Esophagus squamous epithelium (tissue), 4 donors: ENCODE measurements at regions not wholly inside any gene's neighbourhood (a gene's known extent, or its start where the extent isn't known, plus 50 kb on each side); places are given as distances from the start of the nearest gene placed in this dataset.

Source experiments
- POLR2A ChIP-seq, 4 donors: fragments of 450-650 bp; IDR thresholded peaks; one replicate each; pipeline ENCODE4 v1.6.1; 2017; ENCODE audit warnings: antibody characterized with exemption in 4 of 4, mild to moderate bottlenecking in 4 of 4, moderate library complexity in 3 of 4
- TF ChIP-seq, protein P1 (sequence below), 6 experiments: fragments of 450-650 bp in 4 of 6; fragments of 200-600 bp in 2 of 6; sonication (generic) in 2 of 6; IDR thresholded peaks; one replicate each; pipeline ENCODE4 v1.5.1; 2016 to 2019; ENCODE audit warnings: antibody characterized with exemption in 6 of 6, mild to moderate bottlenecking in 4 of 6, moderate library complexity in 4 of 6

DNA sequence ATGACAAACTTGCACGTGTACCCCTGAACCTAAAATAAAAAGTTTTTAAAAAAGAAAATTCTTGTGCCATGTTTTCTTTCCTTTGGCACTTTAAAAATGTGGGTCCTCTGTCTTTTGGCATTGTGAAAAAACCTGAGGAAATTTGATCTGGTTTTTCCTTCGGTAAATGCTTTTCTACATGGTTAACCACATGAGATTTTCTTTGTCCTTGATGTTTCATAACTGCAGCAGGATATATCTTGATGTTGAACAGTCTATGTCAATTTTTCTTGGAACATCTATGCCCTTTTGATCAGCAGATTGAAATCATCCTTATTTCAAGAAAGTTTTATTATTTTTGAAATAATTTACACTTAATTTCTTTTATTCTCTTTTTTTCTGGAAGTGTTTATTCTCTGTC is 109.1 kb downstream of the TMEM17 start:
- TF ChIP-seq, protein P1, sequence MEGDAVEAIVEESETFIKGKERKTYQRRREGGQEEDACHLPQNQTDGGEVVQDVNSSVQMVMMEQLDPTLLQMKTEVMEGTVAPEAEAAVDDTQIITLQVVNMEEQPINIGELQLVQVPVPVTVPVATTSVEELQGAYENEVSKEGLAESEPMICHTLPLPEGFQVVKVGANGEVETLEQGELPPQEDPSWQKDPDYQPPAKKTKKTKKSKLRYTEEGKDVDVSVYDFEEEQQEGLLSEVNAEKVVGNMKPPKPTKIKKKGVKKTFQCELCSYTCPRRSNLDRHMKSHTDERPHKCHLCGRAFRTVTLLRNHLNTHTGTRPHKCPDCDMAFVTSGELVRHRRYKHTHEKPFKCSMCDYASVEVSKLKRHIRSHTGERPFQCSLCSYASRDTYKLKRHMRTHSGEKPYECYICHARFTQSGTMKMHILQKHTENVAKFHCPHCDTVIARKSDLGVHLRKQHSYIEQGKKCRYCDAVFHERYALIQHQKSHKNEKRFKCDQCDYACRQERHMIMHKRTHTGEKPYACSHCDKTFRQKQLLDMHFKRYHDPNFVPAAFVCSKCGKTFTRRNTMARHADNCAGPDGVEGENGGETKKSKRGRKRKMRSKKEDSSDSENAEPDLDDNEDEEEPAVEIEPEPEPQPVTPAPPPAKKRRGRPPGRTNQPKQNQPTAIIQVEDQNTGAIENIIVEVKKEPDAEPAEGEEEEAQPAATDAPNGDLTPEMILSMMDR (IDR thresholded peaks at IDR 0.05), result no peak
- TF ChIP-seq POLR2A (IDR thresholded peaks at IDR 0.05), result no peak
